Peyer's patch (tissue), 4 donors: ENCODE measurements at regions not wholly inside any gene's neighbourhood (a gene's known extent, or its start where the extent isn't known, plus 50 kb on each side); places are given as distances from the start of the nearest gene placed in this dataset.

Experiments
- DNase-seq, 3 donors: peaks; one replicate each; pipeline ENCODE4 v3.0.0-alpha.2; 2017 to 2019
- H3K27ac ChIP-seq, 4 donors: fragments of 200-600 bp; sonication (generic); one replicate each; pipeline ENCODE4 v1.5.1; 2016 to 2019
- H3K27me3 ChIP-seq, 2 donors: fragments of 200-600 bp; sonication (generic); one replicate each; pipeline ENCODE4 v1.5.1; 2019
- H3K36me3 ChIP-seq, 3 donors: fragments of 200-600 bp; sonication (generic); one replicate each; pipeline ENCODE4 v1.5.1; 2016 to 2019
- H3K4me1 ChIP-seq, 4 donors: fragments of 200-600 bp; sonication (generic); one replicate each; pipeline ENCODE4 v1.5.1; 2016 to 2019
- H3K4me3 ChIP-seq, 4 donors: fragments of 200-600 bp; sonication (generic); 1 replicate in 3 of 4; 2 replicates in 1 of 4; pipeline ENCODE4 v1.5.1; 2016 to 2019; ENCODE audit warnings: mild to moderate bottlenecking in 1 of 4
- H3K9me3 ChIP-seq, 4 donors: fragments of 200-600 bp; sonication (generic); one replicate each; pipeline ENCODE4 v1.5.1; 2016 to 2019; ENCODE audit warnings: mild to moderate bottlenecking in 1 of 4
- CTCF ChIP-seq, 6 experiments: fragments of 450-650 bp in 4 of 6; fragments of 200-600 bp in 2 of 6; sonication (generic) in 1 of 6; IDR thresholded peaks; one replicate each; pipeline ENCODE4 v1.5.1; 2017 to 2019; ENCODE audit warnings: antibody characterized with exemption in 6 of 6, mild to moderate bottlenecking in 3 of 6, moderate library complexity in 1 of 6
- POLR2A ChIP-seq, 2 donors: fragments of 450-650 bp; IDR thresholded peaks; one replicate each; pipeline ENCODE4 v1.5.1; 2017; ENCODE audit warnings: antibody characterized with exemption in 2 of 2, mild to moderate bottlenecking in 2 of 2, moderate library complexity in 2 of 2

DNA sequence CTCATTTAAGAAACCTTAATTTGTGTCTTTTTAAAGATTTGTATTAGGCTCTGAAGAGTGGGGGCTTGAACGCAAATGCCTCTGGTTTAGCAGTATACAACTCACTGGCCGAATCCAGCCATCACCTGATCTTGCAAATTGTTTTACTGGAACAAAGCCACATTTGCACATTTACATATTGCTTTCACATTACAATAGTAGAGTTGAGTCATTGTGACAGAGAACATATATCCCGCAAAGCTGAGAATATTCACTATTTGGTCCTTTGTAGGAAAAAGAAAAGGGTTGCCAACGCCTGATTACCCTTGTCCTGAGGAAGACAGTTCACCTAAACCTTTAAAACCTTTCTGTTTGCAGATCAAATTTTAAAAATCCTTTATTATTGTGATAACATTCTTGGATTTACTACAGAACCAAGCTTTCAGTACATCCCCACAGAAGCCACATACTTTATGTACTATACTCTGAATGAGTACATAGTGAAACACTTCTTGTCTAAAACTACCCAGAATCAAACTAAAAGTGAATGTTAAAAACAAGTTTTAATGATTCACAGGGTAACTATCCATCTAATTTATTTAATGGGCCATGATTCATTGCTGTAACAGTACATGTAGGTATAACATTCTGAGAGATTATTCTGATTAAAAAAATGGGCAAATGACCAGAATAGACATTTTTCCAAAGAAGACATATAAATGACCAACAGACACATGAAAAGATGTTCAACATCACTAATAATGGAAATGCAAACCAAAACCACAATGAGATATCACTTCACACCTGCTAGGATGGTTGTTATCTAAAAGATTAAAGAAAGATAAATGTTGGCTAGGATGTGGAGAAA, 161.0 kb downstream of the SLC25A46 start:
- no peaks in the 10 kb centered on the region for H3K27me3 ChIP-seq
- TF ChIP-seq CTCF (IDR thresholded peaks at IDR 0.05), result no peak
- TF ChIP-seq POLR2A (IDR thresholded peaks at IDR 0.05), result no peak
- no peaks in the 10 kb centered on the region for H3K9me3 ChIP-seq
- no peak overlapping the region for H3K4me3 ChIP-seq
- H3K27ac ChIP-seq, result no peak overlapping the region
- no peak for DNase-seq
- no peaks in the 10 kb centered on the region for H3K36me3 ChIP-seq
- H3K4me1 ChIP-seq, result no peaks in the 10 kb centered on the region

- no peaks in the 10 kb centered on the region for H3K27me3 ChIP-seq
- TF ChIP-seq CTCF (IDR thresholded peaks at IDR 0.05), result no peak
- TF ChIP-seq POLR2A (IDR thresholded peaks at IDR 0.05), result no peak
- no peak overlapping the region for H3K27ac ChIP-seq
- no peaks in the 10 kb centered on the region for H3K4me1 ChIP-seq
- no peak overlapping the region for H3K4me3 ChIP-seq
- DNase-seq, result no peak
- no peaks in the 10 kb centered on the region for H3K9me3 ChIP-seq
- H3K36me3 ChIP-seq, result no peaks in the 10 kb centered on the region
Observed at GRCh38 chr5:110900829-110901228, 162.0 kb downstream of the SLC25A46 start.

DNA sequence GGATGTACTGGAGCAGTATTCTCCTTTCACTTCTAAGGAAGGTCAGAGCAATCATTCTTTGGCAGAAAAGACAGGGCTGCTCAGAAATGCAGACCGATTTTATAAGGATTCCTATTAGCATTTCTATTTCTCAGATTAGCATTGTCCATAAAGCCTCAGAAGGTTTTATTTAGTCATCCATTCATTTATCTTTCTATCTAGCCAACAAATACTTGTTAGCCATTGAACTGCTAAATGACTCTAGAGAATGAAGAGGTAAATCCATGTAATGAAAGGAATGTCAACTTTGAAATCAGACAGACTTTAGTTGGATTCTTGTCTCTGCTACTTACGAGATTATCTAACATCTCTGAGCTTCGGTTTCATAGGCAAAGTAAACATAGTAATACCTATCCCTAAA, 165.2 kb downstream of the SLC25A46 start:
- Histone ChIP-seq H3K4me3 (no peak overlapping the region), H3K4me1 (no peaks in the 10 kb centered on the region), H3K36me3 (no peaks in the 10 kb centered on the region), H3K27ac (no peak overlapping the region), H3K9me3 (no peaks in the 10 kb centered on the region), H3K27me3 (no peaks in the 10 kb centered on the region)
- DNase-seq, result no peak
- TF ChIP-seq CTCF (IDR thresholded peaks at IDR 0.05), result no peak
- no peak for TF ChIP-seq POLR2A (IDR thresholded peaks at IDR 0.05)

DNA sequence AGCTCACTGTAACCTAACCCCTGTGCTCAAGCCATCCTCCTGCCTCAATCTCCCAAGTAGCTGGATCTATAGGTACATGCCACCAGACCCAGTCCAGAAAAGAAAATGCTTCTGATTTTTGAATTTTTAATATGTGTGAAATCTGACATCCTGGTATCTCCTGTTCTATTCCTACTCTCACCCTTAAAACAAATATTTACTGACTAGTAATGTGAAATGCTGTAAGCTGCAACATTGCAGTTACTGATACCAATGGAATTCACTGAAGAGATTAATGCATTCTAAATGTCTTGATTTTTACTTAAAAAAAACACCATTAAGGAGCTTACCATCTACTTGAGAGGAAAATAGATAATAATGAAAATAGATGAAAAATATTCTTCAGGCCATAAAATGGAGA, 162.7 kb upstream of the TSLP start:
- no peaks in the 10 kb centered on the region for H3K27me3 ChIP-seq
- DNase-seq, result no peak
- no peak overlapping the region for H3K4me3 ChIP-seq
- no peaks in the 10 kb centered on the region for H3K36me3 ChIP-seq
- H3K27ac ChIP-seq, result no peak overlapping the region
- H3K9me3 ChIP-seq, result no peaks in the 10 kb centered on the region
- no peaks in the 10 kb centered on the region for H3K4me1 ChIP-seq
- TF ChIP-seq POLR2A (IDR thresholded peaks at IDR 0.05) (no peak), CTCF (IDR thresholded peaks at IDR 0.05) (no peak)

- H3K27ac ChIP-seq, result no peak overlapping the region
- no peaks in the 10 kb centered on the region for H3K36me3 ChIP-seq
- H3K27me3 ChIP-seq, result no peaks in the 10 kb centered on the region
- H3K9me3 ChIP-seq, result no peaks in the 10 kb centered on the region
- no peak overlapping the region for H3K4me3 ChIP-seq
- H3K4me1 ChIP-seq, result no peaks in the 10 kb centered on the region
- no peak for TF ChIP-seq CTCF (IDR thresholded peaks at IDR 0.05)
- no peak for DNase-seq
Observed at GRCh38 chr5:110909415-110909814, 162.1 kb upstream of the TSLP start.
